ENCODE measurements at regions not wholly inside any gene's neighbourhood (a gene's known extent, or its start where the extent isn't known, plus 50 kb on each side); places are given as distances from the start of the nearest gene placed in this dataset.

DNA sequence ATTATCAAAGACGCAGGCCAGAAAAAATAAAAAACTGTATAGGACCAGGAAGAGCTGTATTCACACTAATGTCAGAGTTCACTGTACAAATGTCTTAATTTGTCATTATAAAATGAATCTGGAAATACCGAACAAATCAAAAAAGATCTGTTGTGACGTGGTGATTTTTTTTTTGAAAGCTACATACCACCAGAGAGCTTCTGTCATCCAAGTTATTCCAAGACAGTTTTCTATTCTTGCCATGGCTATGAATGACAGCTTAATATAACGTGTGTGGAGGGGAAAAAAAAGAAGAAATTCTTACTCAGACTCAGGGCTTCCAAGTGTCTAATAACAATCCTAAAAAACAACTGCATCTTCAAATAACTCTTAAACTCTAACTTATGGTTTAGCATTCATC lies 328.8 kb upstream of the BTBD3 start:
- TF ChIP-seq, protein P1, sequence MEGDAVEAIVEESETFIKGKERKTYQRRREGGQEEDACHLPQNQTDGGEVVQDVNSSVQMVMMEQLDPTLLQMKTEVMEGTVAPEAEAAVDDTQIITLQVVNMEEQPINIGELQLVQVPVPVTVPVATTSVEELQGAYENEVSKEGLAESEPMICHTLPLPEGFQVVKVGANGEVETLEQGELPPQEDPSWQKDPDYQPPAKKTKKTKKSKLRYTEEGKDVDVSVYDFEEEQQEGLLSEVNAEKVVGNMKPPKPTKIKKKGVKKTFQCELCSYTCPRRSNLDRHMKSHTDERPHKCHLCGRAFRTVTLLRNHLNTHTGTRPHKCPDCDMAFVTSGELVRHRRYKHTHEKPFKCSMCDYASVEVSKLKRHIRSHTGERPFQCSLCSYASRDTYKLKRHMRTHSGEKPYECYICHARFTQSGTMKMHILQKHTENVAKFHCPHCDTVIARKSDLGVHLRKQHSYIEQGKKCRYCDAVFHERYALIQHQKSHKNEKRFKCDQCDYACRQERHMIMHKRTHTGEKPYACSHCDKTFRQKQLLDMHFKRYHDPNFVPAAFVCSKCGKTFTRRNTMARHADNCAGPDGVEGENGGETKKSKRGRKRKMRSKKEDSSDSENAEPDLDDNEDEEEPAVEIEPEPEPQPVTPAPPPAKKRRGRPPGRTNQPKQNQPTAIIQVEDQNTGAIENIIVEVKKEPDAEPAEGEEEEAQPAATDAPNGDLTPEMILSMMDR (IDR thresholded peaks at IDR 0.05), result no peak
- no peak for TF ChIP-seq EZH2 (IDR thresholded peaks at IDR 0.05)
- TF ChIP-seq EZH2phosphoT487 (IDR thresholded peaks at IDR 0.05), result no peak
